HG02642 (cell line): ENCODE measurements at regions not wholly inside any gene's neighbourhood (a gene's known extent, or its start where the extent isn't known, plus 50 kb on each side); places are given as distances from the start of the nearest gene placed in this dataset.

ENCODE experiments used
- ATAC-seq: cut with Tn5 transposase; IDR thresholded peaks from one replicate; pipeline ENCODE4 v1.9.1; 2021; ENCODE audit warnings: mild to moderate bottlenecking; ENCODE audit not compliant: unreplicated experiment, poor library complexity

DNA sequence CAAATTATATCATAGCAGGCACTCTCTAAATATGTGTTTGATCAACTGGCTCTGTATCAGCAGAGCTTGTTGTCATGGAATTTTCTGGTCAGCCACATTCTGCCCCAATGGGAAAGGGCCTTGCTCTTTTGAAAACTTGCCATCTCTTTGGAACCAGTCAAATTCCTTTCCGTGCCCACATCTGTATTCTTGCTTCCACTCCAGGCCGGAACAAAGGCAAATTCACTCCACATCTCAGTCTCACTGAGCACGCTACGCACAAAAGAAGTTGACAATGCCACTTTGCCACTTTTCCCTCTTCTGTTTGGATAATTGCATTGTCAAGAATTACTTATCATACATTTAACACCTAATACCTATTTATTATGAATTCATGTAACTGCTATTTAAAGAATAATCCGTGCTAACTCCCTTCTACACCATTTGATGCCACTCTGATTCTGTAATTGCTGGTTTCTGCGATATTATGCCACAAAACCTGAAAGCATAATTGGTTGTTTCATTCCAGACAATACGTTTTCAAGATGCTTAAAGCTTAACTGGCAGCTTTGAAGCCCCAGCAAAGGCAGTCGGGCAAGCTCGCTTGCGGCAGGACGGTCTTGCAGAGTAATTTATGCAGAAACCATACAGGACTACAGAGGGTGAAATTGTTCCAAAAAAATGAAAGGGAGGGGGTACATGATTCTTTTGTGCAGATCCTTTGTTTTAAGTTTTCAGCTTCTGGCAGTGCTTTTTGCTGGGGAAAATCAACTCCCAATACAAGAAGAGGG is 277.7 kb downstream of the MSX2 start:
- ATAC-seq, result no peak

DNA sequence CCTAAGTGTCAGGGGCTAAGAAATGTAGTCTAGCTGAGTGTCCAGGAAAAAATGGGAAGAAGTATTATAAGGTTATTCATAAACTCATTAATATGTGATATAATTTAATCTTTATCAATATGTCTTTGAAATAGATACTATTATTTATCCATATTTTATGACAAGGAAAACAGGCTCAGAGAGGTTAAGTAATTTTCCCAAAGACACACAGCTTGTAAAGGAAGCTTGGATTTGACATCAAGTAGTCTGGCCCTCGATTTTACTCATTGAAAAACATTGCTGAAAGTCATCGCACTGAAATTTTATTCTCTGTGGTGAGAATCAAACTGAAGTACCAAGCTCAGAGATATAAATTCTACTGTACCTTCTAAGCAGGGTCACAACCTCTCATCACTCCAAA is 276.9 kb downstream of the MSX2 start:
- ATAC-seq, result no peak

DNA sequence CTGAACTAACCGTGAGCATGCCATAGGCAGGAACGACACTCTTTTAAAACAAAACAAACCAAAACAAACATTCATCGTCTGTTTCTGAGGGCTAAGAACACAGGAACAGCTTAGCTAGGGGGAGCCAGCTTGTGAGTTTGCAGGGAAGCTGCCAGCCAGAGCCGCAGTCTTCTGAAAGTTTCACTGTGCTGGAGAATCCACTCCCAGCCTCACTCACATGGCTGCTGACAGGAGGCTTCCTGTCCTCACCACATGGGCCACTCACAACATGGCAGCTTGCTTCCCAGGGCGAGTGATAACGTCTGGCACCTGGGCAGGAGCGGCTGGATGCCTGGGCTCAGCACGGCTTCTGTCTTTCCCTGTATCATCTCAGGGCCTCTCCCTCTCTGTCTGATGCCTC is 275.2 kb downstream of the MSX2 start:
- no peak for ATAC-seq

DNA sequence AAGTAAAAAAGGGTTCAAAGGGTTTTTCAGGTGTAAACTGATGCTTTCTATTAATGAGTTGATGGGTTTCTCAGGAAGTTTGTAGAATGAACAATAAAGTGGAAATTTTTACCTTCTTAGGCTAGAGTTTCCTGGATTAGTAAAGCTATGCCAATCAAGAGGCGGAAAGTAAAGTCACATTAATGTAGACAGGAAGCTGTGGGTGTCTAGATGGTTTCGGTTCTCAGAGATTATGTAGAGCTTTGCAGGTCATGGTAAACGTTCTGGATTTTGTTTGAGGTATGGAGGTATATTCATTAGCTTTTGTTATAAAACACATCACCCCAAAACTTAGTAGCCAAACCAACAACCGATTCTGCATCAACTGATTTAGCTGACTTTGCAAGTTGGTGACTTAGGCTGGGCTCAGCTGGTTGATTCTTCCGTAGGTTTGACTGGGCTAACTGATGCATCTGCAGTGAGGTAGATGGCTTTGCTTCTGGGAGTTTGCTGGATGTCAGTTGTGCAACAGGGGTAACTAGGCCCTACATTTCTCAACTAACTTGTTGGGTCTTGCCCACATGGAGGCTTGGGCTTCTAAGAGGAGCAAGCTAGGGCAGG is 273.8 kb downstream of the MSX2 start:
- no peak for ATAC-seq

DNA sequence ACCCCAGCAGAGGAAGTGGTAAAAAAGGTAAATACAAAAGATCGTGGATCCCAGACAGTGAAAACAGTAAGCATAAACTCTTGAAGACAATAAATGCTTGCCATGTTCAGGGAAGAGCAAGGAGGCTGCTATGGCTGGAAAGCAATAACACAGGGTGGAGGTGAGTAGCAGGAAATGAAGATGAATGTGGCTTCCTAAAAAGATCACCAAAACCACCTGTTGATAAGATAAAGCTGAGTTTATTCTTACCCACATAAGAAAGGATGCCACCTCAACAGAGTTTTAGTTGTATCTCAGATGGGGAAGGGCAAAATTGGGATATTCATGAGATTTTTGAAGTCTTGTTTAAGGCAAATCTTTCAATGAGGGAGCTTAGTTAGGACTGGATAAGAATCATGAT is 273.3 kb downstream of the MSX2 start:
- no peak for ATAC-seq

DNA sequence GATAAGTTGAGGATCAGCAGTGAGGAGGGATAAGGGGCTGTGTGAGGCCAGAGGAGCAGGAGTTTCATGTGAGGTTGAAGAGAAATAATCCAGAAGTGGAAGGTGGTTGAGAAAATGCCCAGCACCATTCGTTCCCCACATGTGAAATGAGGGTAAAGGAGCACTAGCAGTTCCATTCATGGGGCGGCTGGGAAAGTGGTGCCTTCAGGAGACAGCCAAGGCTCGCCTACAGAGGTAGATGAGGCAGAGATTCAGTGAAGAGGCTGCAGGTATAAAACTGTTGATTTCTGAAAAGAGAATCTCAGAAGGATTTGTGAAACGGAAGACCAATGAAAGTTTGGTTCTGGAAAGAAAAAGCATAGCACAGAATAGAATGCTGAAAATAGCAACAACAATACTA is 272.6 kb downstream of the MSX2 start:
- no peak for ATAC-seq

- ATAC-seq, result no peak
These were observed 271.4 kb downstream of the MSX2 start for GRCh38 chr5:174995827-174996226.

- ATAC-seq, result no peak
These were observed 267.5 kb downstream of the MSX2 start for GRCh38 chr5:174991847-174992246.

- ATAC-seq, result no peak
These were observed 266.5 kb downstream of the MSX2 start for GRCh38 chr5:174990909-174991308.

- no peak for ATAC-seq
These were observed 263.1 kb downstream of the MSX2 start for GRCh38 chr5:174987443-174988012.

DNA sequence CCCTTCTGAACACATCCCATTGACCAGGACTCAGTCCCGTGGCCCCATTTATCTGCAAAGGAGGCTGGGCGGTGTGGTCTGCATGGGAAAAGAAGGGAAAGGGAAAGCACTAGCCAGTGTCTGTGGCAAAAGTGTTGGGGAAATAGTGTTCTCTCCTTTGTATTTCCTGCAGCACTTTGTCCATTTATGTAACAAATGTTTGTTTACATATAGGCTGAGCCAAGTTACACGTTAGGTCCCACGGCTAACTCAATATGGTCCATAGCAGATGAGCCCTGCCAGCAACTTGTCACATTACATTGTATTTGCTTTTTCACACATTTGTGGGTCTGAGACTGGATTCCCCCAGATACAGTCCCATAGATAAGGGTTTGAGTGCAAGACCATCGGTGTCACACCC is 260.5 kb downstream of the MSX2 start:
- ATAC-seq, result no peak

DNA sequence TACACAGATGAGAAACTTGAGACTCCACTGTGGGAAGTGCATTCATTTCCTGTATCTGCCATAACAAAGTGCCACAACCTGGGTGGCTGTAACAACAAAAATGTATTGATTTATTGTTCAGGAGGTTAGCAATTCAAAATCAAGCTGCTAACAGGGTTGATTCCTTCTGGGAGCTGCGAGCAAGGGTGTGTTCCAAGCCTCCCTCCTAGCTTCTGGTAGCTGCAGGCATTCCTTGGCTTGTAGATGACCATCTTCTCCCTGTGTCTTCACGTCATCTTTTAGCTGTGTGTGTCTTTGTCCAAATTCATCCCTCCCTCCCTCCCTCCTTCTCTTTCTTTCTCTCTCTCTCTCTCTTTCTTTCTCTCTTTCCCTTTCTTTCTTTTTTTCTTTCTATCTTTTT is 258.1 kb downstream of the MSX2 start:
- ATAC-seq, result no peak

DNA sequence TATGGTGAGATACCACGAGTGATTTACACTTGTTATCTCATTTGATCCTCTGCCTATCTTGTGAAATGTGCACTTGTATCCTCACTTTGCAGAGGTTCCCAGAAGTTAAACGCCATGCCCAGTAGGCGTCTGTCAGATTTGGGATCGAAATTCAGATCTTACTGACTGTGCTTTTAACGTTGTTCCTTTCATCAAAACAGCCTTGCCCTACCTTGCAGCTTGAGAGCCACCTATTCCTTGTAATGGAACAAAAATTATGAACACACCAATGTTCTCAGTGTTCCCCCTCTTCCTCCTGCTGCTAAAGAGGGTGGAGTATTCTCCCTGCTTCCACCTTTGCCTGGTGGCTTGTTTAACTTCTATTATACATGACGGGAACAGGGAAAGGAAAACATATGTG is 257.0 kb downstream of the MSX2 start:
- no peak for ATAC-seq

- ATAC-seq, result no peak
These were observed 256.6 kb downstream of the MSX2 start for GRCh38 chr5:174980952-174981351.

DNA sequence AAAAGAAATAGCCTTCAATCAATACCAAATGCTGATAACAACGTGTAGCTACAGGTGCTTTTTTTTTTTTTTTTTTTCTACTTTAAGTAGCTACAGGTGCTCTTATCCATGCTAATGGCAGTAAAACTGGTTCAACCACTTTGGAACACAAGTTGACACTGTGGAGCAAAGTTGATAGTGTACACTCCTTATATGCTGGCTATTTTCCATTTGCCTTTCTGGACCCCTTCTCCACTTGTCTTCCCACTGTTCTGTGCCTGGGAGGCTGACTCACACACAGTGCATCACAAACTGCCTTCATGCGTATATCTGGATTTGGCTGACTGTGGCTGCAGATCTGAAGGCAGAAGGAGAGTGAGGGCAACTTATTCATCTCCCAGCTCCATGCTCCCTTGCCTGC is 247.9 kb downstream of the MSX2 start:
- ATAC-seq, result no peak

GRCh38 chr5:174971210-174971609 is 246.8 kb downstream of the MSX2 start:
- ATAC-seq, result no peak

- no peak for ATAC-seq
These were observed 246.1 kb downstream of the MSX2 start for GRCh38 chr5:174970502-174970901.

- ATAC-seq, result no peak
These were observed 229.5 kb downstream of the MSX2 start for GRCh38 chr5:174953871-174954270.

- ATAC-seq, result peak; percentile 56
These were observed 226.9 kb downstream of the MSX2 start for GRCh38 chr5:174951151-174951780.

GRCh38 chr5:174947548-174947947 is 223.2 kb downstream of the MSX2 start:
- no peak for ATAC-seq

GRCh38 chr5:174945853-174946252 is 221.5 kb downstream of the MSX2 start:
- ATAC-seq, result no peak
